ENCODE measurements at regions not wholly inside any gene's neighbourhood (a gene's known extent, or its start where the extent isn't known, plus 50 kb on each side); places are given as distances from the start of the nearest gene placed in this dataset.
"Not testable (repeated sequence)": the region's sequence is repeated elsewhere in the genome, so short reads cannot be mapped to it uniquely, and the experiment has no call there.

- H3K36me3 ChIP-seq (ENCODE audit: control insufficient read depth, insufficient read depth, low read length) = no peaks in the 10 kb centered on the region
- intact Hi-C loops (cut with micrococcal nuclease) = no loop called here
- H3K9me1 ChIP-seq (ENCODE audit: control insufficient read depth, insufficient read depth, low read length) = no peaks in the 10 kb centered on the region
- 0% methylated on average over 11 of the region's 12 CpGs for WGBS (ENCODE audit: insufficient coverage, low coverage, missing lambda C conversion rate)
- in situ Hi-C loops (cut with MboI) = no loop called here
- no peaks in the 10 kb centered on the region for H3K9me3 ChIP-seq (replicated peaks; ENCODE audit: control insufficient read depth, insufficient read depth, low read depth, low read length)
- H3K4me1 ChIP-seq (replicated peaks in 1 of 2; ENCODE audit: control insufficient read depth in 2 of 2, insufficient read depth in 2 of 2, low read length in 2 of 2) = no peaks in the 10 kb centered on the region
- H4K20me1 ChIP-seq (replicated peaks; ENCODE audit: control insufficient read depth, insufficient read depth, low read length) = no peaks in the 10 kb centered on the region
- no peak overlapping the region for H3K4me3 ChIP-seq
- no peaks in the 10 kb centered on the region for H3K79me2 ChIP-seq (ENCODE audit: control insufficient read depth, insufficient read depth, low read length)
- ChIA-PET CTCF (ENCODE audit: low intra/inter-chr PET ratio) (interaction anchor here (0.7 kb wide), 1 partner anchor 18 kb away, joined by 5 read pairs; no protein-coding TSS in a partner anchor), POLR2A (no interaction called here)
- no peak overlapping the region for H2AFZ ChIP-seq (ENCODE audit: low read depth, low read length)
- TF ChIP-seq NR3C1 (CRISPR knock-in tag; IDR thresholded peaks at IDR 0.05) = no peak
- peak in 1 of 3 experiments; percentile 34 for TF ChIP-seq YY1 (IDR thresholded peaks at IDR 0.05; ENCODE audit: borderline replicate concordance in 1 of 3, control insufficient read depth in 1 of 3, extremely low read depth in 1 of 3, insufficient read depth in 3 of 3, insufficient read length in 1 of 3, insufficient replicate concordance in 2 of 3, low read depth in 1 of 3, low read length in 2 of 3)
- no peak for TF ChIP-seq NFIC (IDR thresholded peaks at IDR 0.05)
- no peak overlapping the region for H3K9ac ChIP-seq (ENCODE audit: insufficient read depth in 1 of 2, low read depth in 2 of 2, low read length in 2 of 2)
- ATAC-seq (no peak), FAIRE-seq (no peak), DNase-seq (ENCODE audit: extremely low read depth in 1 of 4, low spot score in 3 of 4) (no peak)
- H3K27me3 ChIP-seq (ENCODE audit: control insufficient read depth in 2 of 2, insufficient read depth in 2 of 2, low read length in 2 of 2) = peaks cover 10 to 19% of the 10 kb centered on the region in 2 experiments
- H3K27ac ChIP-seq (ENCODE audit: extremely low read depth, low read depth, low read length) = no peak overlapping the region
- BruUV-seq (replicated peaks) = no TSS peak
- no peak overlapping the region for H3K4me2 ChIP-seq (ENCODE audit: insufficient read depth, low read length)
Measured at GRCh38 chr4:40682290-40683101, 52.8 kb upstream of the RBM47 start.

- H3K4me1 ChIP-seq (replicated peaks in 1 of 2; ENCODE audit: control insufficient read depth in 2 of 2, insufficient read depth in 2 of 2, low read length in 2 of 2); in situ Hi-C loops (cut with MboI); H3K79me2 ChIP-seq (ENCODE audit: control insufficient read depth, insufficient read depth, low read length); DNase-seq (ENCODE audit: extremely low read depth in 1 of 4, low spot score in 3 of 4); ATAC-seq; H3K4me3 ChIP-seq; H3K9me1 ChIP-seq (ENCODE audit: control insufficient read depth, insufficient read depth, low read length); POLR2A ChIA-PET; H3K4me2 ChIP-seq (ENCODE audit: insufficient read depth, low read length); FAIRE-seq; H4K20me1 ChIP-seq (replicated peaks; ENCODE audit: control insufficient read depth, insufficient read depth, low read length); H3K9me3 ChIP-seq (replicated peaks; ENCODE audit: control insufficient read depth, insufficient read depth, low read depth, low read length); BruUV-seq (replicated peaks); H2AFZ ChIP-seq (ENCODE audit: low read depth, low read length); H3K9ac ChIP-seq (ENCODE audit: insufficient read depth in 1 of 2, low read depth in 2 of 2, low read length in 2 of 2); H3K27ac ChIP-seq (ENCODE audit: extremely low read depth, low read depth, low read length); intact Hi-C loops (cut with micrococcal nuclease); H3K36me3 ChIP-seq (ENCODE audit: control insufficient read depth, insufficient read depth, low read length): not testable (repeated sequence)
- CTCF ChIA-PET (ENCODE audit: low intra/inter-chr PET ratio) = interaction anchor here (0.7 kb wide), 1 partner anchor 19 kb away, joined by 5 read pairs; no protein-coding TSS in a partner anchor
- H3K27me3 ChIP-seq (ENCODE audit: control insufficient read depth in 2 of 2, insufficient read depth in 2 of 2, low read length in 2 of 2) = peaks cover 7 to 18% of the 10 kb centered on the region in 2 experiments
- WGBS (ENCODE audit: insufficient coverage, low coverage, missing lambda C conversion rate) = 2% methylated on average over 12 of the region's 12 CpGs
Measured at GRCh38 chr4:40683536-40684145, 54.0 kb upstream of the RBM47 start.

Data from K562 (cell line).